Small intestine (tissue), 7 donors: ENCODE measurements at regions not wholly inside any gene's neighbourhood (a gene's known extent, or its start where the extent isn't known, plus 50 kb on each side); places are given as distances from the start of the nearest gene placed in this dataset.
"Not testable (repeated sequence)": the region's sequence is repeated elsewhere in the genome, so short reads cannot be mapped to it uniquely, and the experiment has no call there.

ENCODE experiments used
- DNase-seq, 2 donors: peaks; one replicate each; pipeline versions ENCODE4 v3.0.0 to v3.0.0-alpha.2; 2013
- FAIRE-seq: peaks from 2 replicates; lab custom pipeline; 2012; peaks lifted over from hg19 to GRCh38; lab: Jason Lieb, UNC
- H3K27ac ChIP-seq, 3 donors: one replicate each; pipeline ENCODE4 v1.5.1; 2013; ENCODE audit warnings: low read length in 2 of 3, mild to moderate bottlenecking in 2 of 3, control low read depth in 1 of 3, inconsistent platforms in 1 of 3, low read depth in 1 of 3, moderate library complexity in 1 of 3
- H3K27me3 ChIP-seq, 3 donors: one replicate each; pipeline ENCODE4 v1.6.1; 2013; ENCODE audit warnings: low read length in 3 of 3, inconsistent platforms in 1 of 3; ENCODE audit not compliant: control insufficient read depth in 3 of 3, insufficient read depth in 3 of 3
- H3K36me3 ChIP-seq, 3 donors: one replicate each; pipeline ENCODE4 v1.6.1; 2013; ENCODE audit warnings: low read length in 3 of 3, inconsistent platforms in 1 of 3, low read depth in 1 of 3, mild to moderate bottlenecking in 1 of 3, moderate library complexity in 1 of 3; ENCODE audit not compliant: control insufficient read depth in 3 of 3, insufficient read depth in 2 of 3
- H3K4me1 ChIP-seq, 3 donors: one replicate each; pipeline ENCODE4 v1.6.1; 2013; ENCODE audit warnings: low read length in 2 of 3, inconsistent platforms in 1 of 3, low read depth in 1 of 3, mild to moderate bottlenecking in 1 of 3, moderate library complexity in 1 of 3; ENCODE audit not compliant: control insufficient read depth in 3 of 3, insufficient read depth in 2 of 3
- H3K4me3 ChIP-seq, 3 donors: one replicate each; pipeline ENCODE4 v1.5.1; 2013; ENCODE audit warnings: low read length in 3 of 3, control low read depth in 1 of 3, inconsistent platforms in 1 of 3, low read depth in 1 of 3, mild to moderate bottlenecking in 1 of 3, moderate library complexity in 1 of 3
- H3K9me3 ChIP-seq, 2 donors: one replicate each; pipeline ENCODE4 v1.6.1; 2013; ENCODE audit warnings: low read depth in 1 of 2, low read length in 1 of 2; ENCODE audit not compliant: control insufficient read depth in 2 of 2, insufficient read depth in 1 of 2
- WGBS, 3 donors: extraction: QIAGEN DNeasy Blood & Tissue Kit; methylation state at CpG; one replicate each; pipeline ENCODE4 v1.1.7; 2013; 5-methylcytosine and 5-hydroxymethylcytosine counted together
- donor health status: healthy with polysubstance abuse.
- donor health status: control.
- donor health status: control.
- donor health status: Bipolar disorder and iron deficiency.
- donor health status: healthy.

GRCh38 chr18:75984853-75985252, 510.2 kb downstream of the ZNF516 start:
- Histone ChIP-seq H3K27me3 (no peaks in the 10 kb centered on the region), H3K4me3 (no peak overlapping the region), H3K36me3 (no peaks in the 10 kb centered on the region), H3K4me1 (no peaks in the 10 kb centered on the region), H3K9me3 (peaks cover 0 to 17% of the 10 kb centered on the region in 2 donors), H3K27ac (no peak overlapping the region)
- no peak for DNase-seq
- FAIRE-seq, result no peak
- WGBS, 3 donors, result 74 to 84% (median 78%) methylated on average over 1 of the region's 1 CpG

GRCh38 chr18:75981102-75981501, 513.9 kb downstream of the ZNF516 start:
- FAIRE-seq (no peak), DNase-seq (no peak)
- Histone ChIP-seq H3K27me3 (no peaks in the 10 kb centered on the region), H3K9me3 (no peaks in the 10 kb centered on the region), H3K4me3 (no peak overlapping the region), H3K4me1 (no peaks in the 10 kb centered on the region), H3K36me3 (no peaks in the 10 kb centered on the region), H3K27ac (no peak overlapping the region)
- 34 to 69% (median 51%) methylated on average over 3 of the region's 3 CpGs for WGBS, 3 donors

GRCh38 chr18:75977081-75977480, 518.0 kb downstream of the ZNF516 start:
- Histone ChIP-seq H3K9me3 (no peaks in the 10 kb centered on the region), H3K4me1 (no peaks in the 10 kb centered on the region), H3K27ac (no peak overlapping the region), H3K4me3 (no peak overlapping the region), H3K27me3 (no peaks in the 10 kb centered on the region), H3K36me3 (no peaks in the 10 kb centered on the region)
- no peak for FAIRE-seq
- DNase-seq, result no peak
- WGBS, 3 donors, result 61 to 68% (median 62%) methylated on average over 5 of the region's 5 CpGs

GRCh38 chr18:75970212-75970611, 524.8 kb downstream of the ZNF516 start:
- WGBS, 3 donors, result 89 to 91% (median 90%) methylated on average over 13 of the region's 13 CpGs
- DNase-seq (no peak), FAIRE-seq (no peak)
- H3K27ac ChIP-seq, result no peak overlapping the region
- no peaks in the 10 kb centered on the region for H3K9me3 ChIP-seq
- H3K4me3 ChIP-seq, result no peak overlapping the region
- no peaks in the 10 kb centered on the region for H3K4me1 ChIP-seq
- no peaks in the 10 kb centered on the region for H3K36me3 ChIP-seq
- H3K27me3 ChIP-seq, result no peaks in the 10 kb centered on the region

- Histone ChIP-seq H3K27me3 (no peaks in the 10 kb centered on the region), H3K4me1 (no peaks in the 10 kb centered on the region), H3K27ac (no peak overlapping the region), H3K9me3 (no peaks in the 10 kb centered on the region), H3K4me3 (no peak overlapping the region), H3K36me3 (no peaks in the 10 kb centered on the region)
- 83 to 87% (median 85%) methylated on average over 5 of the region's 5 CpGs for WGBS, 3 donors
- FAIRE-seq (no peak), DNase-seq (no peak)
Measured at GRCh38 chr18:75966431-75966830, 528.6 kb downstream of the ZNF516 start.

GRCh38 chr18:75962036-75962572, 532.9 kb downstream of the ZNF516 start:
- WGBS, 3 donors, result 76 to 87% (median 84%) methylated on average over 7 of the region's 7 CpGs
- no peaks in the 10 kb centered on the region for H3K4me1 ChIP-seq
- no peak overlapping the region for H3K4me3 ChIP-seq
- FAIRE-seq (no peak), DNase-seq (no peak)
- H3K27ac ChIP-seq, result no peak overlapping the region
- no peaks in the 10 kb centered on the region for H3K9me3 ChIP-seq
- no peaks in the 10 kb centered on the region for H3K36me3 ChIP-seq
- H3K27me3 ChIP-seq, result no peaks in the 10 kb centered on the region

- FAIRE-seq, H3K4me3 ChIP-seq, H3K36me3 ChIP-seq, H3K9me3 ChIP-seq, H3K4me1 ChIP-seq, H3K27ac ChIP-seq, H3K27me3 ChIP-seq, DNase-seq: not testable (repeated sequence)
- 89 to 92% (median 89%) methylated on average over 4 of the region's 4 CpGs for WGBS, 3 donors
Measured at GRCh38 chr18:75960356-75960755, 532.9 kb upstream of the SMIM21 start.

GRCh38 chr18:75959150-75959549, 531.6 kb upstream of the SMIM21 start:
- Histone ChIP-seq H3K4me1 (no peaks in the 10 kb centered on the region), H3K27me3 (no peaks in the 10 kb centered on the region), H3K9me3 (no peaks in the 10 kb centered on the region), H3K27ac (no peak overlapping the region), H3K36me3 (no peaks in the 10 kb centered on the region), H3K4me3 (no peak overlapping the region)
- DNase-seq (no peak), FAIRE-seq (no peak)

- Histone ChIP-seq H3K27ac (no peak overlapping the region), H3K36me3 (no peaks in the 10 kb centered on the region), H3K4me3 (no peak overlapping the region), H3K9me3 (no peaks in the 10 kb centered on the region), H3K4me1 (no peaks in the 10 kb centered on the region), H3K27me3 (no peaks in the 10 kb centered on the region)
- DNase-seq (no peak), FAIRE-seq (no peak)
- 81 to 93% (median 85%) methylated on average over 1 of the region's 1 CpG for WGBS, 3 donors
Measured at GRCh38 chr18:75958683-75959082, 531.2 kb upstream of the SMIM21 start.
